GM12864 (cell line): ENCODE measurements at regions not wholly inside any gene's neighbourhood (a gene's known extent, or its start where the extent isn't known, plus 50 kb on each side); places are given as distances from the start of the nearest gene placed in this dataset.

Experiments used
- DNase-seq: peaks from one replicate; pipeline ENCODE4 v3.0.0-alpha.2; 2011; ENCODE audit warnings: low read depth
- H3K4me3 ChIP-seq: 2 replicates; pipeline ENCODE4 v1.5.1; 2011; ENCODE audit warnings: mild to moderate bottlenecking, low read depth, low read length, control low read depth
- CTCF ChIP-seq: IDR thresholded peaks from 2 replicates; pipeline ENCODE4 v1.5.1; 2011; ENCODE audit warnings: low read depth, mild to moderate bottlenecking, moderate library complexity, low read length, control low read depth, inconsistent platforms; ENCODE audit errors: missing control alignments

GRCh38 chr4:125116431-125116830, 198.3 kb upstream of the FAT4 start:
- no peak for TF ChIP-seq CTCF
- no peak for DNase-seq
- H3K4me3 ChIP-seq, result no peak overlapping the region

- TF ChIP-seq CTCF, result no peak
- no peak for DNase-seq
- no peak overlapping the region for H3K4me3 ChIP-seq
Observed at GRCh38 chr4:125115941-125116340, 198.8 kb upstream of the FAT4 start.

GRCh38 chr4:125115476-125115875, 199.3 kb upstream of the FAT4 start:
- H3K4me3 ChIP-seq, result no peak overlapping the region
- no peak for DNase-seq
- TF ChIP-seq CTCF, result no peak

- DNase-seq, result no peak
- H3K4me3 ChIP-seq, result no peak overlapping the region
- no peak for TF ChIP-seq CTCF
Observed at GRCh38 chr4:125112536-125112935, 202.2 kb upstream of the FAT4 start.

GRCh38 chr4:125111323-125111722, 203.4 kb upstream of the FAT4 start:
- no peak for DNase-seq
- TF ChIP-seq CTCF, result no peak
- no peak overlapping the region for H3K4me3 ChIP-seq

GRCh38 chr4:125105561-125105960, 209.2 kb upstream of the FAT4 start:
- no peak for TF ChIP-seq CTCF
- no peak for DNase-seq
- H3K4me3 ChIP-seq, result no peak overlapping the region

- no peak for TF ChIP-seq CTCF
- H3K4me3 ChIP-seq, result no peak overlapping the region
- no peak for DNase-seq
Observed at GRCh38 chr4:125104616-125105015, 210.1 kb upstream of the FAT4 start.
